Epithelial cell of esophagus (primary cell): ENCODE measurements at regions not wholly inside any gene's neighbourhood (a gene's known extent, or its start where the extent isn't known, plus 50 kb on each side); places are given as distances from the start of the nearest gene placed in this dataset.
"Not testable (repeated sequence)": the region's sequence is repeated elsewhere in the genome, so short reads cannot be mapped to it uniquely, and the experiment has no call there.

Source experiments
- DNase-seq: peaks from one replicate; pipeline ENCODE4 v3.0.0; 2010; ENCODE audit warnings: low read depth
- H3K4me3 ChIP-seq: 2 replicates; pipeline ENCODE4 v1.5.1; 2011; ENCODE audit warnings: mild to moderate bottlenecking, low read length, control low read depth
- TF ChIP-seq, protein P1 (sequence below): IDR thresholded peaks from 2 replicates; pipeline ENCODE4 v1.5.1; 2011; ENCODE audit warnings: low read depth, mild to moderate bottlenecking, low read length, control low read depth, inconsistent platforms; ENCODE audit not compliant: insufficient read depth; ENCODE audit errors: missing control alignments

DNA sequence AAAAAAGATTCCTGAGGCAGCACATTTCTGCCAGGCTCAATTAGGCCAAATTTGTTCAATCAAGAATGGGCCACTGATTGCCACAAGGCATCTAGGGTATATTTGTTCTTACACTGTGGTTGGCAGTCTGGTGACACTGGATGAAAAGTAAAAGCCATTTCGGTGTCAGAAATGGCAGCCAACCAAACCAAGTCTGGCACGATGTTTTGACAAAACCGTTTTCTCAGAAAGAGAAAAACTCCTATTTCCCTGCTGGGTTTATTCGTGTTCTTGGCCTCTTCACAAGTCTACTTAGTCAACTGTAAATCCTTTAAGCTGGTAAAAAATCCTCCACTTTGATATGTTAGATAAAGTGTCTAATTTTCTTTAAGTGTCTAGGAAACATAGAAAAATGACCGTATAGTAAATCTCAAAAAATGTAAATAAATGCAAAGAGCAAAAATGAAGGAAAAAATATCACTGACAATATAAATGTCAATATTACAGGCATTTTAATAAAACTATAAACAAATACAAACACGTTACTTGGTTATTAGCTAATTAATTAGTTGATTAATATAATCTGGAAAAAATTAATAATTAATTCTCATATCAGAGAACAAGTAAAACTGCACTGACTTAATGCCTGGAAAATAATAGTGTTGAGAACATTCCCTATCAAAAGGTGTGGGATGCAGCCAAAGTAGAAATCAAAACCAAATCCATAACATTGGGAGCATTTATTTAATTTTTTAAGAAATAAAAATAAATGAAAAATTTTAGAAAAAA lies 182.0 kb upstream of the ZNF804A start:
- DNase-seq, result no peak
- TF ChIP-seq, protein P1, sequence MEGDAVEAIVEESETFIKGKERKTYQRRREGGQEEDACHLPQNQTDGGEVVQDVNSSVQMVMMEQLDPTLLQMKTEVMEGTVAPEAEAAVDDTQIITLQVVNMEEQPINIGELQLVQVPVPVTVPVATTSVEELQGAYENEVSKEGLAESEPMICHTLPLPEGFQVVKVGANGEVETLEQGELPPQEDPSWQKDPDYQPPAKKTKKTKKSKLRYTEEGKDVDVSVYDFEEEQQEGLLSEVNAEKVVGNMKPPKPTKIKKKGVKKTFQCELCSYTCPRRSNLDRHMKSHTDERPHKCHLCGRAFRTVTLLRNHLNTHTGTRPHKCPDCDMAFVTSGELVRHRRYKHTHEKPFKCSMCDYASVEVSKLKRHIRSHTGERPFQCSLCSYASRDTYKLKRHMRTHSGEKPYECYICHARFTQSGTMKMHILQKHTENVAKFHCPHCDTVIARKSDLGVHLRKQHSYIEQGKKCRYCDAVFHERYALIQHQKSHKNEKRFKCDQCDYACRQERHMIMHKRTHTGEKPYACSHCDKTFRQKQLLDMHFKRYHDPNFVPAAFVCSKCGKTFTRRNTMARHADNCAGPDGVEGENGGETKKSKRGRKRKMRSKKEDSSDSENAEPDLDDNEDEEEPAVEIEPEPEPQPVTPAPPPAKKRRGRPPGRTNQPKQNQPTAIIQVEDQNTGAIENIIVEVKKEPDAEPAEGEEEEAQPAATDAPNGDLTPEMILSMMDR, result no peak
- H3K4me3 ChIP-seq, result no peak overlapping the region

DNA sequence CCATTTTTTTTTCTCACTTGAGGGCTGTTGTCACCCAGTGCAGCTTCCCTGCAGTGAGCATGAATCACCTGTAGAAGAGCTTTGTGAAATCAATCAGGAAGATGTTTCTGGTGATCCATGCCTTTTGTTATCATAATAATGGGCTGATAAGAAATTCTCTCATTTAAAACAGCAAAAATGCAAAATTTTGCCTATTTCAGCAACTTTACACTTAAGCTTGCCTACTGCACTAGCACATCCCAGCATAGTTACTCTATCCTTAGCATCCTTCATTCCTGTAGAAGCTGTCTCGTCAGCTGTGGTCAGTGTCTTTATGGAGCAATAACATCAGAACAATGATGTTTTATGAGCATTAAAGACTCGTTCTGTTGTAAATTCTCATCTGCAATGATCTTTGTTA lies 178.6 kb upstream of the ZNF804A start:
- H3K4me3 ChIP-seq, result no peak overlapping the region
- DNase-seq, result peak; percentile 2
- TF ChIP-seq, protein P1, result no peak

DNA sequence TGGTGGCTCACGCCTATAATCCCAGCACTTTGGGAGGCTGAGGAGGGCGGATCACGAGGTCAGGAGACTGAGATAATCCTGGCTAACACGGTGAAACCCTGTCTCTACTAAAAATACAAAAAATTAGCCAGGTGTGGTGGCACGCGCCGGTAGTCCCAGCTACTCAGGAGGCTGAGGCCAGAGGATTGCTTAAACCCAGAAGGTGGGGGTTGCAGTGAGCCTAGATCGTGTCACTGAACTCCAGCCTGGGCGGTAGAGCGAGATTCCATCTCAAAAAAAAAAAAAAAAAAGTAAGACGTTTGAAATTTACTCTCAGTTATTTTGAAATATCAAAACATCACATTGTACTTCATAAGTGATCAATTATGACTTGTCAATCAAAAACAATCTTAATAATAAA lies 176.9 kb upstream of the ZNF804A start:
- not testable (repeated sequence) for H3K4me3 ChIP-seq, DNase-seq

DNA sequence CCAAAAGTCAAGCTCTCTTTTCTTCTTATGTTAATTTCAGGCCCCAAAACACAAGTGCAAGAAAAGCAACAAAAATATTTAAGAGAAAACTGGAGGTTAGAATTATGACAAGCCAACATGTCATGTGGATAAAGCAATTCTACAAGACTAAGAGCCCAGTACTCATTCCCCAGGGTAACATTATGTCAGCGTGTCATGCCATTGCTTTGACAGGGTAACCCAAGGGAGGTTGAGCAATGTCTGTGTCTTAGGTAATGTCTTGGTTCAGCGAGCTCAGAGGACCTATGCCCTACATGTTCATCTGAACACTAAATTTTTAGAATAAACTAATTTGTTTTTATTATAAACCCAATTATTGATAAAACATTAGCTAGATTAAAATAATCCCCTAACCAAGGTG lies 173.2 kb upstream of the ZNF804A start:
- TF ChIP-seq, protein P1, result no peak
- DNase-seq, result peak; percentile 58
- no peak overlapping the region for H3K4me3 ChIP-seq

DNA sequence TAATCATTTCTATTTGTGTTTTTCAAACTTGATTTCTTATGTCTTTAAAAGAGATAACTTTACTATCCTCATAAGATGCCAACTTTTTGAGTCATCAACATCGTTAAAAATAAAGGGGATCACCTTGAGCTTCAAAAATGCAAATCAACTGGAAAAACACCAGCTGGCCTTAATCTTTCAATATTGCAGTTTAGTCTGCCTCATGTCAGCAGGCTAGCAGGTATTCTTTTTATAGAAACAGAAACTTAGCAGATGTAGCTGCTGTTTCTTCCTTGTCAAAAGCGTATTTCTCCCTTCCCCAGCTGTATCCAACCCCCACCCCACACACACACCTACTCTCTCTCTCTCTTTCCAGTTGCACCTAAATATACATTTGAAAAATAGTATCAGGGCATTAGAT lies 154.1 kb upstream of the ZNF804A start:
- H3K4me3 ChIP-seq, result no peak overlapping the region
- no peak for DNase-seq
- TF ChIP-seq, protein P1, result no peak

DNA sequence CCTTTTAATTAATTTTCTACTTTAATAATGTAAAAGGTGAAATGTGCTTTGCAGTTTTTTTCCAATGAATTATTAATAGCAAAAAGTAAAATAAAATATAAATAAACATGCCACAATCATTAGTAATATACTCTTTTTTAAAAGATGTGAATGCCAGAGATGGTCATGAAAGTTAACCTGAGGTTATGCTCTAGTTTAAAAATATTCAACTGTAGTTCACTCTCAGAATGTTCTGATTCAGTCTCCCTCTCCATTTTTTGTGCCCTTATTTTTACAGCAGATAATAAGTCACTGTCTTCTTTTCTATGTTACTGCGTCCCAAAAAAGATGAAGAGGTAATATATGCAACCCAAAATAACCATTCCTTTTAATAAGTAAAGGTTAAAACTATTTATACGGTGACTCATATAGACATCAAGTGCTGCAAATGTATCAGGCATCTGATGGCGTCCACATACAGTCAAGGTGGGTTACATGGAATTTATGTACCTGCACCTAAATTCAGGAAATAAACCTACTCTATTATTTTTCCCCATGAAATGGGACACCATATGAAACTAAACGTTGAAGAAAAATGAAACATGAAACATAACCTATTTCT lies 153.6 kb upstream of the ZNF804A start:
- H3K4me3 ChIP-seq, result no peak overlapping the region
- no peak for DNase-seq
- TF ChIP-seq, protein P1, result no peak

DNA sequence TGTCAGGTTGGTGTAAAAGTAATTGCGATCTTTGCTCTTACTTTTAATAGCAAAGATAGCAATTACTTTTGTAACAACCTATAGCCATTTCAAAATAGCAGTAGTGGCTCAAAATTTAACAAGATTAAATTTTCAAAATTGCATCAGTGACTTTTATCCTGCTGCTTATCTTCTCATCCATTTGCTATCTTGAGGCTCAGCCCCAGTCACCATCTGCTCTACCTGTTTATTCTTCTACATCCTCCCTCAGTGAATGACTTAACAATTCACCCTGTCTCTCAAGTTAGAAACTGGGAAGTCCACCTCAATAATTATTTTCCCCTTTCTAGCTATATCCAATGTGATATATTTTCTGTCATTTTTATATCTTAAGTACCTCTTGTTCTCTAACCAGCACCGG lies 148.6 kb upstream of the ZNF804A start:
- TF ChIP-seq, protein P1, result no peak
- no peak overlapping the region for H3K4me3 ChIP-seq
- no peak for DNase-seq
